GM21723 (cell line): ENCODE measurements at regions not wholly inside any gene's neighbourhood (a gene's known extent, or its start where the extent isn't known, plus 50 kb on each side); places are given as distances from the start of the nearest gene placed in this dataset.
"Not testable (repeated sequence)": the region's sequence is repeated elsewhere in the genome, so short reads cannot be mapped to it uniquely, and the experiment has no call there.

Experiments
- ATAC-seq: cut with Tn5 transposase; IDR thresholded peaks from one replicate; pipeline ENCODE4 v1.9.1; 2021; ENCODE audit warnings: mild to moderate bottlenecking, moderate library complexity; ENCODE audit not compliant: unreplicated experiment

GRCh38 chr16:87041286-87041685 is 275.9 kb downstream of the C16orf95 start:
- ATAC-seq, result no peak

- no peak for ATAC-seq
Observed at GRCh38 chr16:87042551-87043230, 274.5 kb downstream of the C16orf95 start.

- no peak for ATAC-seq
Observed at GRCh38 chr16:87043231-87044031, 273.8 kb downstream of the C16orf95 start.

GRCh38 chr16:87044032-87044382 is 273.2 kb downstream of the C16orf95 start:
- ATAC-seq, result no peak

GRCh38 chr16:87044829-87045228 is 272.4 kb downstream of the C16orf95 start:
- ATAC-seq, result no peak

GRCh38 chr16:87045466-87046216 is 271.6 kb downstream of the C16orf95 start:
- no peak for ATAC-seq

GRCh38 chr16:87046235-87046634 is 271.0 kb downstream of the C16orf95 start:
- no peak for ATAC-seq

GRCh38 chr16:87047221-87048037 is 269.8 kb downstream of the C16orf95 start:
- ATAC-seq, result no peak

GRCh38 chr16:87048038-87048729 is 269.0 kb downstream of the C16orf95 start:
- no peak for ATAC-seq

GRCh38 chr16:87048730-87049115 is 268.5 kb downstream of the C16orf95 start:
- no peak for ATAC-seq

GRCh38 chr16:87049216-87049615 is 268.0 kb downstream of the C16orf95 start:
- ATAC-seq, result not testable (repeated sequence)

- no peak for ATAC-seq
Observed at GRCh38 chr16:87050142-87050541, 267.1 kb downstream of the C16orf95 start.

- no peak for ATAC-seq
Observed at GRCh38 chr16:87051526-87052320, 265.5 kb downstream of the C16orf95 start.

- no peak for ATAC-seq
Observed at GRCh38 chr16:87052506-87052905, 264.7 kb downstream of the C16orf95 start.

GRCh38 chr16:87053016-87053982 is 263.9 kb downstream of the C16orf95 start:
- no peak for ATAC-seq

GRCh38 chr16:87054154-87054553 is 263.0 kb downstream of the C16orf95 start:
- ATAC-seq, result no peak

- ATAC-seq, result no peak
Observed at GRCh38 chr16:87054856-87055255, 262.3 kb downstream of the C16orf95 start.

- ATAC-seq, result no peak
Observed at GRCh38 chr16:87056083-87056482, 261.1 kb downstream of the C16orf95 start.
